ENCODE measurements at regions not wholly inside any gene's neighbourhood (a gene's known extent, or its start where the extent isn't known, plus 50 kb on each side); places are given as distances from the start of the nearest gene placed in this dataset.

GRCh38 chr6:144767051-144767450 is 481.9 kb downstream of the UTRN start:
- Histone ChIP-seq H2AFZ (ENCODE audit: low read depth) (no peak overlapping the region), H3K27me3 (ENCODE audit: insufficient read depth, low read depth) (no peaks in the 10 kb centered on the region), H4K20me1 (ENCODE audit: insufficient read depth) (no peaks in the 10 kb centered on the region), H3K36me3 (ENCODE audit: insufficient read depth) (no peaks in the 10 kb centered on the region), H3K4me2 (no peak overlapping the region), H3K4me1 (ENCODE audit: low read depth, poor library complexity, severe bottlenecking) (no peaks in the 10 kb centered on the region), H3K9ac (no peak overlapping the region), H3K27ac (no peak overlapping the region), H3K79me2 (ENCODE audit: insufficient read depth, low read depth) (no peaks in the 10 kb centered on the region), H3K4me3 (IDR thresholded peaks at IDR 0.05; ENCODE audit: insufficient read depth, low read depth, low read length) (no peak overlapping the region)
- no peak for TF ChIP-seq CTCF (conservative IDR thresholded peaks at IDR 0.05; ENCODE audit: low read depth, low read length)

DNA sequence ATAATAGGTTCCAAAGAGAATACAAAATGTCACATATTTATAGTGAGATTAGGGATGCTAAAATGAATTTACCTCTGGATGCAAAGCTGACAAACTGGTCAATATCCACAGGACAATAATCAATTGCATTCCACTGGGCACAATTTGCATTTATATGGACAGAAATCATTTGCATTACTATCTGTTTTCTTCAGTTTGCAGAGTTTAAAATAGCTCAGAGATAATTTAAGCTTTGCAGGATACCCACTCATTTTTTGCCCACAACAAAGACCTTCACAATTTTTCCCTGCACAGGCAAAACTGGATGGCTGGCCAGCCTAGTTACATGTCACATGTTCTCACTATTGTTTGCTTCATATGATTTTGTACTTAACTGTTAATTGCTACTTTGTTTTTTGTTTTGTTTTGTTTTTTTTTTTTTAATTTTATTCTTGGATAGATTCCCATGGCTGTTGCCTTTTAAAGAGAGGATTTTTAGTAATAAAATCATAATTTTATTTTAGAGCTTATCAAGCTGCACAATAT is 483.5 kb downstream of the UTRN start:
- H2AFZ ChIP-seq (ENCODE audit: low read depth), result no peak overlapping the region
- no peaks in the 10 kb centered on the region for H3K79me2 ChIP-seq (ENCODE audit: insufficient read depth, low read depth)
- no peak for TF ChIP-seq CTCF (conservative IDR thresholded peaks at IDR 0.05; ENCODE audit: low read depth, low read length)
- H3K9ac ChIP-seq, result no peak overlapping the region
- no peak overlapping the region for H3K27ac ChIP-seq
- H3K4me2 ChIP-seq, result no peak overlapping the region
- H3K27me3 ChIP-seq (ENCODE audit: insufficient read depth, low read depth), result no peaks in the 10 kb centered on the region
- no peak overlapping the region for H3K4me3 ChIP-seq (IDR thresholded peaks at IDR 0.05; ENCODE audit: insufficient read depth, low read depth, low read length)
- no peaks in the 10 kb centered on the region for H4K20me1 ChIP-seq (ENCODE audit: insufficient read depth)
- H3K4me1 ChIP-seq (ENCODE audit: low read depth, poor library complexity, severe bottlenecking), result no peaks in the 10 kb centered on the region
- no peaks in the 10 kb centered on the region for H3K36me3 ChIP-seq (ENCODE audit: insufficient read depth)

DNA sequence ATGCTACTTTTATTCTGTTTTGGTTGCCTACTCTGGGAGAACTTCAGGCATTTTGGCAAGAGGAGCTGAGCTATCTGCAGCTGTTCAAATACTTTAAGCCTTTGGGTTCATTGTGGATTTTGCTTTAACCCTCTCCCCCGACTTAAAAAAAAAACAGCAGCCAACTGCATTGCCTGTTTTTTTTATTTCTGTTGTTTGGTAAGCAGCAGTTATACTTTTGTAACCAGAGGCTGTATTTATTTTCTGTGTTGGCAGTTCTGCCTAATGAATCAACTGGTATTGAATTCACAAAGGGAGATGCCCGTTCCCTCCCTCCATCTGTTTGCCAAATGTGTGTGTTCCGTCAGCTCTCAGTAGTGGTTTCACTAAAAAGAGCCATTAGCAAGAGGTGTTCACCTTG is 484.0 kb downstream of the UTRN start:
- TF ChIP-seq CTCF (conservative IDR thresholded peaks at IDR 0.05; ENCODE audit: low read depth, low read length), result no peak
- Histone ChIP-seq H3K4me1 (ENCODE audit: low read depth, poor library complexity, severe bottlenecking) (no peaks in the 10 kb centered on the region), H3K27ac (no peak overlapping the region)

DNA sequence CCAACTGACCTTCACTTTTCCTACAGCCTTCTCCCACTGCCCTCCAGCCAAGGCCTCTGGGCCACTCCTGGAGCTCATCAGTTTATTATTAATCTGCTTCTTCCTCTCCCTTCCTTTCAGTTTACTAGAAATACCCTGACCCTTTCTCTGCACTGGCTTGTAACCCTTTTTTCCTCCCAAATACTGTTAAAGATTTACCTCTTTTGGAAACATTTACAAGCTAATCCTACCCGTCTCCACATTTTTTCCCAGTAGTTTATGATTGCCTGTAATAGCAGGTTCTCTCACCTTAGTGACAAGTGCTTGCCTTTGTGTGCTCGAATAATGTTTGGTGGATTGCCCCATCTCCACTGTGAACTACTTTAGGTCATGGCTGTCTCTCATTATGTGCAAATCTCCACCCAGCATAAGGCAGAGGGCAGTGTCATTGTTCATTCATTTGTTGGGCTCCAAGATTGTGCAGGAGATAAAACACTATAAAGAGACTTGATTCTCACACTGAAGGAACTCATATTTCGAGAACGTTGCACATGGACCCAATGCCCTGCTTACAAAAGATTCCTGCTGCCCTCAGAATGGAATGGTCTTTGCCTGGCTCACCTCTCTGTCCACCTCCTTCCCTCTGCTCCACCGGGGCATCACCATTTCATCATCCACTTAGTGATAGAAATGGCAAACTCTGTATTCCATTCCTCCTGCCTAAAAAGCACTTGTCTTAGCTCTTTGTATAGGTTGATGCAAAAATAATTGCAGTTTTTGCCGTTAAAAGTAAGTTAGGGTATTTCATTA is 491.1 kb downstream of the UTRN start:
- Histone ChIP-seq H2AFZ (ENCODE audit: low read depth) (no peak overlapping the region), H3K4me3 (IDR thresholded peaks at IDR 0.05; ENCODE audit: insufficient read depth, low read depth, low read length) (no peak overlapping the region), H3K36me3 (ENCODE audit: insufficient read depth) (no peaks in the 10 kb centered on the region)

More for the DNA sequence above, 484.0 kb downstream of the UTRN start:
- Histone ChIP-seq H3K9ac (no peak overlapping the region), H3K36me3 (ENCODE audit: insufficient read depth) (no peaks in the 10 kb centered on the region), H4K20me1 (ENCODE audit: insufficient read depth) (no peaks in the 10 kb centered on the region), H3K79me2 (ENCODE audit: insufficient read depth, low read depth) (no peaks in the 10 kb centered on the region), H2AFZ (ENCODE audit: low read depth) (no peak overlapping the region), H3K4me3 (IDR thresholded peaks at IDR 0.05; ENCODE audit: insufficient read depth, low read depth, low read length) (no peak overlapping the region), H3K27me3 (ENCODE audit: insufficient read depth, low read depth) (no peaks in the 10 kb centered on the region), H3K4me2 (no peak overlapping the region)

More for the DNA sequence above, 491.1 kb downstream of the UTRN start:
- Histone ChIP-seq H3K4me1 (ENCODE audit: low read depth, poor library complexity, severe bottlenecking) (no peaks in the 10 kb centered on the region), H3K27me3 (ENCODE audit: insufficient read depth, low read depth) (no peaks in the 10 kb centered on the region), H3K4me2 (no peak overlapping the region), H4K20me1 (ENCODE audit: insufficient read depth) (no peaks in the 10 kb centered on the region), H3K27ac (no peak overlapping the region), H3K79me2 (ENCODE audit: insufficient read depth, low read depth) (no peaks in the 10 kb centered on the region), H3K9ac (no peak overlapping the region)
- no peak for TF ChIP-seq CTCF (conservative IDR thresholded peaks at IDR 0.05; ENCODE audit: low read depth, low read length)

Data from KMS-11 (cell line).